ENCODE measurements at regions not wholly inside any gene's neighbourhood (a gene's known extent, or its start where the extent isn't known, plus 50 kb on each side); places are given as distances from the start of the nearest gene placed in this dataset.

GRCh38 chr6:115612796-115613479 is 447.8 kb downstream of the FRK start:
- CTCF ChIA-PET = no interaction called here
- RAD21 ChIA-PET (ENCODE audit: low non-redundant PET in 1 of 2, low total read pairs in 2 of 2, uncharacterized antibody in 2 of 2, unreplicated experiment in 2 of 2) = no interaction called here
- H3K27me3 ChIP-seq (ENCODE audit: insufficient read depth, low read length) = peaks cover 38% of the 10 kb centered on the region; the same call in 1 of the 2 replicates
- BruUV-seq (replicated peaks) = no TSS peak
- H3K4me3 ChIP-seq (replicated peaks in 1 of 2; ENCODE audit: low read depth in 1 of 2, low read length in 2 of 2) = no peak overlapping the region
- no peak overlapping the region for H2AFZ ChIP-seq (ENCODE audit: low read depth, low read length, poor library complexity, severe bottlenecking)
- no peaks in the 10 kb centered on the region for H3K36me3 ChIP-seq (ENCODE audit: control insufficient read depth in 1 of 2, insufficient read depth in 2 of 2, low read length in 2 of 2)
- H3K4me2 ChIP-seq (ENCODE audit: low read length) = no peak overlapping the region
- intact Hi-C loops (cut with micrococcal nuclease) = no loop called here
- no peaks in the 10 kb centered on the region for H3K9me3 ChIP-seq (ENCODE audit: control insufficient read depth in 1 of 2, insufficient read depth in 1 of 2, low read depth in 1 of 2, low read length in 2 of 2)
- H3K9ac ChIP-seq (ENCODE audit: low read length) = no peak overlapping the region
- TF ChIP-seq CTCF (IDR thresholded peaks at IDR 0.05 in 2 of 3, conservative IDR thresholded peaks at IDR 0.05 in 1 of 3; ENCODE audit: borderline replicate concordance in 1 of 3, insufficient read depth in 1 of 3, low read depth in 2 of 3, low read length in 2 of 3) (no peak), ATF3 (IDR thresholded peaks at IDR 0.05) (no peak), YY1 (IDR thresholded peaks at IDR 0.05; ENCODE audit: extremely low read depth, insufficient replicate concordance, low read depth, low read length) (no peak), REST (IDR thresholded peaks at IDR 0.05; ENCODE audit: low read depth) (no peak), CEBPB (IDR thresholded peaks at IDR 0.05; ENCODE audit: low read depth) (no peak), MAX (IDR thresholded peaks at IDR 0.05) (no peak), ZBTB33 (IDR thresholded peaks at IDR 0.05; ENCODE audit: extremely low read depth, insufficient replicate concordance, low read length) (no peak), ELF1 (IDR thresholded peaks at IDR 0.05; ENCODE audit: borderline replicate concordance, low read depth) (no peak), EGR1 (IDR thresholded peaks at IDR 0.05; ENCODE audit: low read depth) (no peak), FOSL1 (IDR thresholded peaks at IDR 0.05; ENCODE audit: low read depth) (no peak), RAD21 (IDR thresholded peaks at IDR 0.05; ENCODE audit: low read depth) (no peak), EZH2phosphoT487 (IDR thresholded peaks at IDR 0.05; ENCODE audit: borderline replicate concordance) (no peak), JUND (IDR thresholded peaks at IDR 0.05) (no peak), TCF7L2 (IDR thresholded peaks at IDR 0.05; ENCODE audit: borderline replicate concordance, extremely low read depth, insufficient read depth, insufficient read length) (no peak), EZH2 (IDR thresholded peaks at IDR 0.05) (no peak), CBX3 (IDR thresholded peaks at IDR 0.05; ENCODE audit: low read depth) (no peak)
- POLR2A ChIA-PET = no interaction called here
- H4K20me1 ChIP-seq (ENCODE audit: insufficient read depth) = no peaks in the 10 kb centered on the region
- DNase-seq (ENCODE audit: low read depth, low spot score) = no peak
- ATAC-seq = no peak
- H3K4me1 ChIP-seq (ENCODE audit: control insufficient read depth in 1 of 2, insufficient read depth in 2 of 2, low read length in 2 of 2) = no peaks in the 10 kb centered on the region
- no peak overlapping the region for H3K27ac ChIP-seq (ENCODE audit: low read depth, low read length)
- no peaks in the 10 kb centered on the region for H3K79me2 ChIP-seq (ENCODE audit: insufficient read depth, low read length)
- H3K9me2 ChIP-seq (ENCODE audit: insufficient read depth) = no peaks in the 10 kb centered on the region
